NB4 (cell line): ENCODE measurements at regions not wholly inside any gene's neighbourhood (a gene's known extent, or its start where the extent isn't known, plus 50 kb on each side); places are given as distances from the start of the nearest gene placed in this dataset.

Experiments used
- DNase-seq: peaks from one replicate; pipeline ENCODE4 v3.0.0; 2010; ENCODE audit warnings: low read depth
- H3K4me3 ChIP-seq: one replicate; pipeline ENCODE4 v1.5.1; 2011; ENCODE audit warnings: mild to moderate bottlenecking, low read depth, low read length, moderate library complexity
- CTCF ChIP-seq: IDR thresholded peaks from one replicate; pipeline ENCODE4 v1.5.1; 2012; ENCODE audit warnings: low read depth, low read length
- MAX ChIP-seq: IDR thresholded peaks from 2 replicates; pipeline ENCODE4 v1.6.1; 2011; ENCODE audit warnings: low read depth, low read length
- MYC ChIP-seq: IDR thresholded peaks from 2 replicates; pipeline ENCODE4 v1.6.1; 2011; ENCODE audit warnings: low read depth, low read length
- POLR2A ChIP-seq: IDR thresholded peaks from 2 replicates; pipeline ENCODE4 v1.6.1; 2011; ENCODE audit warnings: mild to moderate bottlenecking; ENCODE audit not compliant: insufficient read length; ENCODE audit errors: extremely low read depth

GRCh38 chr10:10786109-10787090, 231.3 kb upstream of the CELF2 start:
- no peak overlapping the region for H3K4me3 ChIP-seq
- peak; percentile 1 for DNase-seq
- no peak for TF ChIP-seq CTCF
- TF ChIP-seq POLR2A: no peak
- no peak for TF ChIP-seq MYC

- H3K4me3 ChIP-seq: no peak overlapping the region
- no peak for TF ChIP-seq MAX
- TF ChIP-seq CTCF: no peak
- TF ChIP-seq MYC: no peak
- no peak for TF ChIP-seq POLR2A
- no peak for DNase-seq
Measured at GRCh38 chr10:10787586-10787985, 230.1 kb upstream of the CELF2 start.

GRCh38 chr10:10788761-10789160, 228.9 kb upstream of the CELF2 start:
- no peak for TF ChIP-seq POLR2A
- no peak overlapping the region for H3K4me3 ChIP-seq
- DNase-seq: no peak

GRCh38 chr10:10791869-10792268, 225.8 kb upstream of the CELF2 start:
- TF ChIP-seq MAX: no peak
- TF ChIP-seq MYC: no peak
- no peak for TF ChIP-seq CTCF
- no peak overlapping the region for H3K4me3 ChIP-seq
- DNase-seq: no peak

GRCh38 chr10:10792681-10793080, 225.0 kb upstream of the CELF2 start:
- no peak for DNase-seq
- no peak overlapping the region for H3K4me3 ChIP-seq
- TF ChIP-seq POLR2A (no peak), MAX (no peak), MYC (no peak), CTCF (no peak)

GRCh38 chr10:10794046-10794445, 223.6 kb upstream of the CELF2 start:
- no peak for DNase-seq
- TF ChIP-seq POLR2A (no peak), MYC (no peak), CTCF (no peak), MAX (no peak)
- H3K4me3 ChIP-seq: no peak overlapping the region
